NAMALWA (cell line): ENCODE measurements at regions not wholly inside any gene's neighbourhood (a gene's known extent, or its start where the extent isn't known, plus 50 kb on each side); places are given as distances from the start of the nearest gene placed in this dataset.

ENCODE experiments used
- DNase-seq: peaks from one replicate; pipeline ENCODE4 v3.0.0-alpha.2; 2015; ENCODE audit warnings: low spot score

DNA sequence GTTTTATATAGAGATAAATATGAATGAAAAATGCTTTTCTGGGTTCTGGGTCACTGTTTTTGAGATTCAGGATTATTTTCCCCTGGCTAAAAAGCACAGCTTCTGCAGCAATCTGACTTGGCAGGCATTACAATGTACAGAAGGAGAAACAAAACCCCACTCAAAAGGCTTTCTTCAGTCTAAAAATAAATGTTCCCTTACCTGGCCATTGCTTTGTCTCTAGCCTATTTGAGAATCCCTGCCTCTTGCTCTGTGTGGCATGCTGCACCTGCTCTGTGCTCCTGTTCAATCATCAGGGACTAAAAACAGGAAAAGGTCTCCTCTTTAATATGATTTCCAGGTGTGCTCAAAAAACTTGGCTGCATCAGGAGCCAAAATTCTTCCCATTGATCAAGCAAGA lies 187.4 kb upstream of the STAC start:
- DNase-seq = no peak

DNA sequence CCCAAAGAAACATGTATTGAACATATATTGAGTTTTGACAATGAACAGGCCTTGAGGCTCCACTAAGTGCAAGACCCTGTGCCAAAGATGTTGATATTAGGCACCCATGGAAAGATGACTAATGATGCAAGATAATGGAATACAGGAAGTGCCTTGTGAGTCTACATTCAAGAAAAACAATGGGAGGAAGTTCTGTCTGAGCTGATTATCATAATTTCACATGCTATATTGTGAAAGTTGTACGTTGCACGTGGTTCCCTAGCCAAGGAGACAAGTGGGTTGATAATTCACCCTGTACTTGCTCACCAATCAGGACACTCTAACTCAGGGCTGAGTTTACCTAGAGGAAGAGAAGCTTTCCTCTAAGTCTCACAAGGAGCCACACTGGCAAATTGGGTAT lies 186.9 kb upstream of the STAC start:
- DNase-seq = no peak

DNA sequence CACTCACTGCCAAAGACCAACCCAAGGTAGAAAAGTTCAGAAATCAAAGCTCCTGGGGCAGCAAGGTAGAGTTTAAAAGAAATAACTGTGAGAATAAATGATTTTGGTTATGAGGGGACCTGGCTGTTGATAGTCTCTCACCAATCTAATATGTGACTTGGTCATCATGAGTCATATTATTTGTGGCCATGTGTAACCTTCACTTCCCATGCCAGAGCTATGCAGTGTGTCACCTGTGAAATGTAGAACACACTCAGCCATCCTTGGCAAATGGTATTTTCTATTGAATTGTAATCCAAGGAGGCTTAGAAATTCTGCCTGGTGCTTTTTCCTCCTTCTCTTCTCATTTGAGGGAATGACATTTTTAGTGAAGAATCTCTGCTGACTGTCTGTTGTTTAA lies 184.2 kb upstream of the STAC start:
- DNase-seq = no peak

DNA sequence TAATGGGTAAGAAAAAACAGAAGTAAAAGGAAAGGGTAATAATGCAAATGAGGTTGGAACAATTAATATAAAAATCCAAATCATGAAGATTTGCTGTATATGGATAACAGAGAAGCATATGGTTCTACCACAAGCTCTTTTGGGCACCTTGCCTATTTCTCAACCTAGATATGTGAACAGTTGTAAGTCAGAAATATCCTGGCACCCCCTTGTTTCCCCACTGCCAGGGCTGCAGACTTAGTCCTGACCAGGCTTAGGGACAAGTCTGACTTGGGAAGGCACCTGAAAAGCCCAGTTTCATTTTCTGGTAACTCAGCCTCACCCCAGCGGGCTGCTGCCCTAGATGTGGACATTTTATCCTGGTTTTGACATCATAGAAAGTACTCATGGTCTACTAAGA lies 183.2 kb upstream of the STAC start:
- no peak for DNase-seq

DNA sequence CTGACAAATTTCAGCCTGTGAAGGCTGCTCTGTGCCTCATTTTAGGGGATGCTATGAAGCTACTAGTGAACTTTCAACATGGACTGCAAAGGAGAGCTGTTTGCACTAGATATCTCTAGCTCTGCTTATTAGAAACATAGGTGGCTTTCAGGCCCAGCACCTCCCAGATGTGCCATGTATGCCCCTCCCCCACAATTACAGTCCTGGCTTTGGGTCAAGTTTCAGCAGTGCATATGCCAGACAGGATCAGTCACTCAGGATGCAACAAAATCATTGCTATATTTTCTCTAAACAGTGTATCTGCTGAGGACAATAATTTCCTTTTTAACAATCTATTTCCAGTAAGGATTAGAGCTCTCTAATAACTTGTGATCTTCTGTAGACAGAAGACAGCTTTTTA lies 178.8 kb upstream of the STAC start:
- DNase-seq = no peak

DNA sequence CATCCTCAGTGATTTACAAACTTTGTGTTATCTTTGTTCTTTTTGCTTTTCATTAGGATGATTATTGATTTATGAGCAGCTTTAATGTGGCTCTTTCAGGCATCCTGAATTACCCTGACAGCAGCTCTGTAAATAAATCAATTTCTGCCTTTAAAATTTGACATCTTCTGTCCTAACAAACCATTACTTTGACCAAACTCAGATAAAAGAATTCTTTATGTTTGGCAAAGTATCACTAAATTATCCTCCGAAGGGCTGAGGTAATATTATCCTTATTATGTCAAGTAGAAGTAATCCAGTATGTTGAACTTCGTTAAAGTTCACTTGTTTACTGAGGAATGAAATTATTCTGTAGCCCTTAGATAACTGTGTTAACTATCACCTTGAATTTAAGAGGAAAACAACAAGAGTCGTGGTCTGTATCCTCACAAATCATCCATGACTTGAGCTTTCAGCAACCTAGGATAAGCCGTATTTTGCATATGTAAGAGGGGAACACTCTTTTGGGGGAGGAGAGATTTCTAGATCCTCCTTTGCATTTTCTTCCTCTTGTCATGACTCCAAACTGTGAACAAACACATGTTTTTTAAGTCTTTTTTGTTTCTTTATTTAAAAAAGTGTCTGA lies 173.2 kb upstream of the STAC start:
- DNase-seq = no peak

DNA sequence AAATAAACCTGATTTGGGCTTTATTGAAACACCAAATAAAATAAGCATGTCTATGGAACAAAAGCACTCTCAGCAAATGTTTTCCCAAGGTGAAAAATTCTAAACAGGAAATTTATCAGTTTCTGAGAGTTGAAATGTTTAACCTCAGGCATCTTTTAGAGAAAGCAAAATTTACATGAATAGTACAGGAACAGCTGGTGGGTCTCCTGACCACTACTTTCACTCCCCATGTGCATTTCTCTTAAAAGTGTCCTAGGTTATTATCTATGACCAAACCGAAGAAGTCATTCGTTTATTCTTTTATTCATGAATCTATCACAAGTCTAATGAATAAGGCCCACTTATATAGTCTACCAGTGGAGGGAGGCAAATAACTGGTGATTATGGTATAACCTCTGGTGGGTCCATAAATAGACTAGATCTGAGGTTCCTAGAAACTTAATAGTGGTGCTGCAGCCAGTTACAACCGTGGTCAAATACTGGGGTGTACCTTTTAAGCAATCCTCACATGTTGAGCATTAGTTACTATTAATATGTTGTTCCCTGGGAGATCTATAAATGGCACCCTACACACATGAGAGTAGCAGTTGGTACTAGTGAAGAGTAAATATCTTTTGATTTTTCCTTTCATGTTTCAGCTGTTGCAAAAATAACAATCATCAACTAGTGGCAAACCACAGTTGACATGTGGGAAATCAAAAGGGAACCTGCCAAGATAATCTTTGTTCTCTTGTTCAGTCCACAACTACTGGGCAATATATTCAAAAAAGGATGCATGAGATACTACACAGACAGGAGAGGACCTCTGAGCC lies 169.3 kb upstream of the STAC start:
- no peak for DNase-seq

DNA sequence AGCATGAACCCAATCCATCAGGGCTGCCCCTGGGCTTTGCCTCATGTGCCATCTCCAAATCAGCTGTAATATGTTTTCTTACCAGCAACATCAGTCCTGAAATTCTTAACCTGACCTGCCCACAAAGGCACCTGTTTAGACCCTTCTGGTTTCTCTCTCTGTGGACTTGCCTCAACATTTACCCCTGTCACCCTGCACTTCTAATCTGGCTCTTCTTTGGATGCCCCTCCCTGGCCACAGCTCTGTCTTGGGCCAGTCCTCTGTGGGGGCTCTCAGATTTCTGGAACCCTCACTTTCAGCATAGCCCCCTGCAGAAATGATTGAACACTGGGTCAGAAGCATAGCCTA lies 168.7 kb upstream of the STAC start:
- no peak for DNase-seq

DNA sequence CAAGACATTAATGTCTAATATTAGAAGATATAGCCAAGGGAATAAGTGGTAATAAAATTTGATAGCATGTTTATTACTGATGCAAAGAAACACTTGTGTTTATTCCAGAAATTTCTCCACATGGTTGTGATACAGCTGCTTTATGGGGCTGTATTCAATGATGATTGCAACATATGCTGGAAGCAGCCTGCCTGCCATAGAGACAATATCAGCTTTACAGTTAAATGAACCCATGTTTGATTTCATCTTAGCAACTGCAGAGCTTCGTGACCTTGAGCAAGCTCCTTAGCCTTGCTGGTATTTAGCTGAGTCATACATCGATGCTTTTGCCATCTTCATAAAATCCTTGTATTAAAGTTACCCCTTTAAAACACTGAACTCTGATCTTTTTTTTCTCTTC lies 168.1 kb upstream of the STAC start:
- DNase-seq = no peak

DNA sequence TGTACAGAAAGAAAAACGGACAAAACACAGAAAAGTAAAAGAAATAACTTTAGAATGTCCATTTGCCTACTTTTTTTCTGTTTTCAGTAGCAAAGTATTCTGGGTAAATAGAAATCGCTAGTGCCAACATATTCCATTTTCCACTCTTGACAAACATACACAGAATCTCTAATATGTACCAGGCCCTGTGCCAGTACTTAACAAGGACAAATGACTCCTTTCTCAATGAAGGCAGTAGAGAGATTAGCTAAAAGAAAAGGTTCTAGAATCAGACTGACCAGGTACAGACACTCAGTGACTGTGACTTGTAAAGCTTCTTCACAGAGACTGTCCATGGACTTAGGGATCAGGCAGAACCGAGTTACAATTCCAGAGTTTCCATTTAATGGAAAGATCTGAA lies 165.8 kb upstream of the STAC start:
- DNase-seq = no peak

DNA sequence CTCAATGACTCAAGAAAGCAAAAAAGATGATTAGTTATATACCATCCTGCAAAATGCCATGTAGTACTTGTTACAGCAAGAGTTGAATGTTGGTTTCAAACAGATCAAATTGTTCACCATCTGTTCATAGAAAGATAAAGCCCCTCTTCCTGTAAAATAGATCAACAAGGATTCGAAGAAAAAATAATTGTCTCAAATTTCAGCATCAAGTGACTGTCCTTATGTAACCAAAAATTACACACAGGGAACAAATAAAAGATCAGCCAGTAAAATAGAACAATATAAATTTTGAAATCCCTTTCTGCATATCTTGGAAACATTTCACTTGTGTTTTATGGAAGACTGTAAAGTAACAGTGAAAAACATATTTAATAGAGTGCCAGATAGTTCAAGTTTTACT lies 165.1 kb upstream of the STAC start:
- DNase-seq = no peak

DNA sequence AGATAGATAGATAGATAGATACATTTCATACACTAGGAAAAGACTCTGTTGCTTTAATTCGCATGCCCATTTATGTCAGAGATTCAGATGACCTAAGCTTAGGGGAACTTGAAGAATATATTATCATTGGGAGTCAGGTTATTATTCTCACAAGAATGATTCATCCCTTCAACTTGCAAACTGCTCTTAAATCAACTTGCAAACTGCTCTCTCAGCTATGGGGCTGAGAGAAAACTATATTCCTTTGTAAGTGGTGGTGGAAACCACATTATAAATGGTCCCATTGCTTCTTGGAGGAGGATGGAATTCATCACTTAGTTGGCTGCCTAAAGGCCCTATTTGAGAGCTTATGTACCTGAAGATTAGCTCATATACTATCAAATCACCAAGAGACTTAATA lies 160.9 kb upstream of the STAC start:
- no peak for DNase-seq

DNA sequence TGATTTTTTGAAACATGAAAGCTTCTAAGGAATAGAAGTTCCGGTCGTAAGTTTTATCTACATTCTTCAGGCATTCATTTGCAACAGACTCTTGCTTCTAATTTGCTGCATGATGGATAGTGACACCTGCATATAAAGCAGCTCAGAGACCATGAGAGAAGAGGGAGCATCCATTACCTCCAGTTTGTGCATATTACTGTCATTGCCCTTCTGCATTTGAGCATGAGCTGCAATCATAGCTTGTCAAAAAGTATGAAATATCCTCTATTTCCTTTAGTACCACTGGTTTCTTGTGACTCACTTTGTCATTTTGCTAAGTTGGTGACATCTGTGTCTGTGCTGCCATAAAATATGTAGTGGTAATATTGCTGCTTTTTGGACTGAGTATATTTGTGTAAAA lies 160.1 kb upstream of the STAC start:
- DNase-seq = no peak

DNA sequence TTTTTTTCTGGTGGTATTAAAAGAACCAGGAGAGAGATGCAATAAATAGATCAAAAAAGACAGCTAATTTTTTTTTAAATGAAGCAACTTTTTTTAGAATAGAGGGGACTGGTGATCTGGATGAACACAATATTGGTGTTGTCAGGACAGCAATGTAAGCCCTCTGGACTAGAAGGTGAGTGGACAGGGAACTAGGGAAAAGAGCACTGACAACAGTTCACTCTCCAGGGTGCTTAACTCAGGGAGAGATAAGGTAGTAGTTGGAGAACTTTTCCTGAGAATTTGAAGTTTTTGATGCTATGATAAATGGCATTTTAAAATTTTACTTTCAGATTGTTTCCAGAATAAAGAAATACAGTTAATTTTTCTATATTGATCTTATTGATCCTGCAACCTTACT lies 158.3 kb upstream of the STAC start:
- no peak for DNase-seq

DNA sequence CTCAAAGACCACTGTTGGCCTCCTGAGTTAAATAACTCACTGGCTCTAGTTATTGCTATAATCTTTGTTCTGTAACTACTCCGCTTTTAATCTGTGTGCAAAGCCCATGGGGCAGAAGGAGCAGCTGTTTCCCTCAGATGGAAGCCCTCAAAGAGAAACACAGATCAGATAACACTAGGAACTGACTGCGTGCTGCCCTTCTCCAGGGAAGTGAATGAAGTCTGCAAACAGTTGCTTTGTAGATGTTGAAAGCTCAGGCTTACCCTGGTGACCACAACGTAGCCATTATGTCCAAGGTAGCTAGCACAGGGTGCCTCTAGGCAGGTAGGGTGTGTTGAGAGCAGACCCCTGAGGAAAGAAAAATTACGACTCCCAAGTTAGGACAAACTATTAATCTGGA lies 152.3 kb upstream of the STAC start:
- no peak for DNase-seq

DNA sequence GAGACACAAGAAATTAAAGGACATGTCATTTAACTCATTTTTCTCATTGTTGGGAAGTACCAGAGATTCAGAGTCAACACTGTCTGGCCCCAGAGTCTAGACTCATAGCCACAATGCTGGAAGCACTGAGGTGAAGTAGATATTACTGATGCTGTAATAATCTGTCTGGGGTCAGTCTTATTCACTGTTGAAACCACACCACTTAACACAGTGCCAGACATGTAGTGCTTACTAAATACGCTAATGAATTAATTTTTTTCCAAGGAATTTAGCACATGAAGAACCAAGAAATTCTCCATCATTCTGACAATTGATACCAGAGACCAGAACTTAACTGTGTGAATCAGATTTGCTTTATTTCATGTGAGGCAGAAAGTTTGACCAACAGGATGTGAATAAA lies 150.8 kb upstream of the STAC start:
- no peak for DNase-seq

DNA sequence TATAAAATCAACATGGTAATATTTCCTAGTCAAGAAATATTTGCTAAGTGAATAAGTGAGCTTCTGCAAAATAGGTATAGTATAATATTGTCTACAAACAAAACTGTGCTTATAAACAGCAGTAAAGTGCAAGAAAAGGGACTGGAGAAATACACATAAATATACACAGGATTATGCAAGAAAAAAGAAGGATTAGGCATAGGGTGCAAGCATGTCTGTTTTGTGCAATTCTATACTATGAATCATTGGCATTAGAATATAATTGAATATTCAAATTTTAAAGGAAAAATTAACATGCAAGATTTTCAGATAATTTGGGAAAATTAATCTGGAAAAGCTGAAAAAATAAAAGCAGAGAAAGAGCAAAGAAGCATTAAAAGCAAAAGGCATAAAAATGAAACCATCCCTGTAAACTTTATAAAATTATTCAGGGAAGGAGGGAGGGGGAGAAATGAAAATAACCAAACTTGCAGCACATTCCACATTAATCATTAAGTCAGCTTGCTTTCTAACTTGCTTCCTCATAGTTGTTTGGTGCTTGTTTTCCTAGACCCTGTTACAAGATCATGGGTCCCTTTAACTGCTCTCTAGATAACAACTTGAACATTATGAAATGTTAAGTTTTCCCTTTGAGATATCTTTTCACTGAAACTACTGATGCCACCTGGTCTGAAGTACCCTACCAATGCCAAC lies 147.4 kb upstream of the STAC start:
- no peak for DNase-seq

DNA sequence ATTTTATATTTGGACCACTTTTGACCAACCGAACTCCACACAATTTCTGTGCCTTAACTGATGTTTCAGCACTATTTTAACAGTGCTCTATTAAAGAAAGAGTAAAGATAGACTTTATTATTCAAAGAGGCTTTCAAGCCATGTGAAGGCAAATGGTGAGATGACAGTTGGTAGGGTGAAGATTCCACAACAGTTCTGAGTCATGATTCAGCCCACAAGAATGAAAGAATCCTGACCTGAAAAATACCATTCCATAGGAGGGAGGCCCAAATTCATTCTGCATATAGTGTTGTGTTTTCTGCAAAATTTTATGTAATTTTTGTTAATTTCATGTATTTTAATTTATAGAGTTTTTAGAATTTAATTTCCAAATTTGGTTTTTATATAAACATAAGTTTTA lies 135.6 kb upstream of the STAC start:
- DNase-seq = no peak

DNA sequence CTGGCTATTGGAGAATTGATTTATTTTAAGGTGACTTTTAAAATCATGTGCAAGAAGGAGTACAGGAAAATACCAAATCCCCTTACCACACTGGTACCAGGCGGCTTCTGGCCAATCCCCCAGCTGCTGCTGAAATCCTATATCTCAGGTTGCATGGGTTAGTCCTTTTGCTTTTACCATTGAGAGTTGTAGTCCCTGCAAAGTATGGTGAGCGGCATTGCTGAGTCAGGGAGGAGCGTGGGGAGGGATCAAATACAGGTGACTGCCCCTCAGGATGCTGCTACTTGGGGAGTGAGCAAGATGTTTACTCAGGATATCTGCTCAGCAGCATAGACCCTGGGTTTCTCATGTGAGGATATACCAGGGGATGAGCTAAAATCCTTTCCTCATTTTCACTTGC lies 131.9 kb upstream of the STAC start:
- DNase-seq = no peak

DNA sequence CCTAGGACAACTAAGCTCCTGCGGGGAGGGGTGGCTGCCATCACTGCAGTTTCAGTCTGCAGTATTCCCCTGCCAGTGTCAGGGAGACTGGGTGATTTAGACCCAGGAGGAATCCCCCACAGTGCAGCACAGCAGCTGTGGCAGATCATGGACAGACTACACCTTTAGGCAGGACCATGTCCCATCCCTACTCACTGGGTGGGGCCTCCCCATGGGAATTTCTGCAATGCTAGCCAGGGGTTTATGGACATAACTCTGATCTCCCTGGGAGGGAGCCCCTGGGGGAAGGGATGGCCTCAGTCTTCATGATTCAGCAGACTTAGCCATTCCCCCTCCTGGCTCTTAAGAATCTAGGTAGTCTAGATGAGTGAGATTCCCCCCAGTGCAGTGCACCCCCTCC lies 130.1 kb upstream of the STAC start:
- DNase-seq = no peak

DNA sequence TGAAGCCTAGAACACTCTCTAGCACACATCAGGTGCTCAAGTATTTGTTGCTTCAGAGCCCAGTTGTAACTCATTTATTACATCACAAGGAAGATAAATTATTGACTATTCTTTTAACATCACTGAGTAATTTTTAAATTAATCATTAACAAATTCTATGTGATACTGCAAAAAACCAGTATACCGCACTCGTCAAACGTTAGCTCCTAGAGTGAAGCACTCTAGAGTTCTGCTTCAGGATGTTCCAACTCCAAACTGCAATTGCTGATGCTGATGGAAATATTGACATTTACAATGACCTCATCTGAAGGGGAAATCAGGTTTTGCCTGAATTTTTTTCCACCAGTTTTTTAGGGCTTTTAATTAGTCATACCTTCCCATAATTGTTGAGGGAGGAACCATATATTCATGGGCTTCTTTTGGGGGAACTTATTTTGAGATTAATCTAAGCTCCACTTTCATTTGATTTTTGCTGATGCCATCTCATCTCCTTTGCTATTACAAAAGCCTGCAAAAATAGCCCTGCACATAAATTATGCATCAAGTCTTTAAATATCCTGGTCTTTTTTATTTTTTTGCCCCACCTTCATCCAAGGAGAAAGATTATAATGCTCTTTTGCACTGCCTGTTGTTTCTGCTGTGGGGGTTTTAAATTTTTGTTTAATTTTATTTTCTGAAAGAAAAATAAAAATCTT lies 123.0 kb upstream of the STAC start:
- DNase-seq = no peak

DNA sequence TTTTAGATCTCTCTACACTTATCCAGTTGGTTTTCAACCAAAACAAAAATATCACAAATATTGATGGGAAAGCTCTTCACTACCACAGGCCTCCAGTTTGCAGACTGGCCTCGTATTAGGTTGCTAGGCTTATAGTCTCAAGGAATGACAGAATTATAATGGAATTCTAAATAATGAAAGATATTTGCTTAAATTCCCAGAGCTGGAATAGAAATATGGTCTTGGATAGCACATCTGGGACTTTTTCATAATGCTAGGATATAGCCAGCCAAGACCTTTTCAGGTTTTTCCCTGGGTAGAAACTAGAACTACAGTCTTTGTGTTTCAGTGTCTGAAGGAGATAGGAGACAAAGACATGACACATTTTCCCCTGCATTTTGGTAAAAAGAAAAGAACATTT lies 121.9 kb upstream of the STAC start:
- DNase-seq = no peak

DNA sequence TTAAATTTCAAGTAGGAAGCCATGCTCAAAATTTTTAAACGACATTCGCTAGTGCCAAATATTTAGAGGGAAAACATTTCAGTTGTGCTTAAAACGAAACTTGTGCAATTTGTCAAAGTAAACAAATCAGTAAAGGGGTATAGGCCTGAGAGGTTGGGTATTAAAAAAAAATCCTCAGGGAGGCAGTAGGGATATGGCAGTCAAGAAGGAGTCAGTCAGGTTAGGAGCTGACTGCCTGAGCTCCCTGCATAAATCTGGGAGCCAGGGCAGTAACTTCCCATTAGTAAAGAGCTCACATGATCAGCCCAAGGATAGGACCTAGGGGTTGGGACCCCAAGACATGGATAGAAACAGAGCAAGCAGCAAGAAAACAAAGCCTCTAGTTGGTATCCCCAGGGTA lies 120.7 kb upstream of the STAC start:
- DNase-seq = no peak
